ENCODE measurements at regions not wholly inside any gene's neighbourhood (a gene's known extent, or its start where the extent isn't known, plus 50 kb on each side); places are given as distances from the start of the nearest gene placed in this dataset.

DNA sequence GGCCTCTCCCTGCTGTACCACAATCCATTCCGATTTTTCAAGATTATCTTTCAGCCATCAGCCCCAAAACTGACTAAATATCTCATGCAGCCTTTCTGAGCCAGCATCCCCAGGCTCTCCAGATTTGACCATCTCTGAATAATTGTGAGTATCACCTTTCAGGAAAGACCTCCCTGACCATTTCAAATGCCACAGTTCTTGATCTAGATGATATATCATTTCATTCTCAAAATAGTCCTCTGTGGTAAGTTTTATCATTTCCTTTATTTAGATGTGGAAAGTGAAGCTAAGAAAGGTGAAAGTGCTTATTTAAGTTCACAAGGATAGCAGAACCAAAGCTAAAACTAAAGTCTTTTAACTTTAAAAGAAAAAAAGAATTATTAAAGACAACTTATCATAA, 244.0 kb downstream of the PLPP3 start:
- TF ChIP-seq, protein P1, sequence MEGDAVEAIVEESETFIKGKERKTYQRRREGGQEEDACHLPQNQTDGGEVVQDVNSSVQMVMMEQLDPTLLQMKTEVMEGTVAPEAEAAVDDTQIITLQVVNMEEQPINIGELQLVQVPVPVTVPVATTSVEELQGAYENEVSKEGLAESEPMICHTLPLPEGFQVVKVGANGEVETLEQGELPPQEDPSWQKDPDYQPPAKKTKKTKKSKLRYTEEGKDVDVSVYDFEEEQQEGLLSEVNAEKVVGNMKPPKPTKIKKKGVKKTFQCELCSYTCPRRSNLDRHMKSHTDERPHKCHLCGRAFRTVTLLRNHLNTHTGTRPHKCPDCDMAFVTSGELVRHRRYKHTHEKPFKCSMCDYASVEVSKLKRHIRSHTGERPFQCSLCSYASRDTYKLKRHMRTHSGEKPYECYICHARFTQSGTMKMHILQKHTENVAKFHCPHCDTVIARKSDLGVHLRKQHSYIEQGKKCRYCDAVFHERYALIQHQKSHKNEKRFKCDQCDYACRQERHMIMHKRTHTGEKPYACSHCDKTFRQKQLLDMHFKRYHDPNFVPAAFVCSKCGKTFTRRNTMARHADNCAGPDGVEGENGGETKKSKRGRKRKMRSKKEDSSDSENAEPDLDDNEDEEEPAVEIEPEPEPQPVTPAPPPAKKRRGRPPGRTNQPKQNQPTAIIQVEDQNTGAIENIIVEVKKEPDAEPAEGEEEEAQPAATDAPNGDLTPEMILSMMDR (conservative IDR thresholded peaks at IDR 0.05): no peak
- no peak for TF ChIP-seq EZH2 (IDR thresholded peaks at IDR 0.05; ENCODE audit: low read depth)
